NCI-H526 (cell line): ENCODE measurements at regions not wholly inside any gene's neighbourhood (a gene's known extent, or its start where the extent isn't known, plus 50 kb on each side); places are given as distances from the start of the nearest gene placed in this dataset.

Source experiments
- DNase-seq, 2 experiments: peaks; one replicate each; lab custom pipeline; 2025; lab: John Stamatoyannopoulos, UW

GRCh38 chr13:102935896-102936321 is 90.1 kb downstream of the ERCC5 start:
- no peak for DNase-seq

GRCh38 chr13:102933523-102933922 is 87.7 kb downstream of the ERCC5 start:
- DNase-seq: no peak

- DNase-seq: no peak
Observed at GRCh38 chr13:102933122-102933521, 87.3 kb downstream of the ERCC5 start.

- no peak for DNase-seq
Observed at GRCh38 chr13:102932331-102932730, 86.5 kb downstream of the ERCC5 start.

DNA sequence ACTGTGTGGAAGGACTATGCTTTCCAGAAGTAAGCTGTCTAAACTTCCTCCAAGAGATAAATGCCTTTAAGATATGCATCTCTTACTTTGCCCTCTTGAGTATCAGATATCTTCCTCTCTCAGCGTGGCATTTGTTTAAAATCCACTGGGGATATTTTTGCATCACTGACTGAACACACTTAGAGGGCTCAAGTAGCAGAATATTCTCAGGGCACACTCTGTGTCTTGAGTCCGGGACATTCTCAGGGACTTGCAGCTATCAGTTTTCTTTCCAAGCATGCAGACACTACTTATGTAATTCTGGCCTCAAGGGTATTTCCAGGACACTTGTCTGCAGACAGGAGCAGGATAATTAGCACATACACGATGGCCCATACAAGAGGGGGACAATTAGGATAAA is 84.7 kb downstream of the ERCC5 start:
- DNase-seq: no peak

GRCh38 chr13:102928941-102929675 is 83.3 kb downstream of the ERCC5 start:
- DNase-seq: no peak
